ENCODE measurements at regions not wholly inside any gene's neighbourhood (a gene's known extent, or its start where the extent isn't known, plus 50 kb on each side); places are given as distances from the start of the nearest gene placed in this dataset.

DNA sequence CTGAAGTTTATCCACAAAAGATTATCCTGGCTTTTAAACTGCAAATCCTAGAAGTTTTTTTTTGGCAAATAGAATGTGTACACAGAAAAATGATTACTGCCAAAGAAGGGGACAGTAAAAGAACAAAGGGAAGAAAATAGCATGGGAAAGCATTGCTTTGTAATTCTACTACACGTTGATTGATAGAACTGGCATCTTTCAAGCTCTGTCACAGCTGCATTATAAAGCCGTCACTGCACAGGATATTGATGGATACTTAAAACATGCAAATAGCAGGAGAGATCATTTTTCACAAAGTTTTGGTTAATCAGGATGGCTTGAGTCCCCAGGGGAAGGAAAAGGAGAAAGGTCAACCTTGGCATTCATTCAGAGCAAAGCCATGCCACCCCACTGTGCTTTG, 183.7 kb upstream of the RRP15 start:
- no peaks in the 10 kb centered on the region for H3K9me3 ChIP-seq

DNA sequence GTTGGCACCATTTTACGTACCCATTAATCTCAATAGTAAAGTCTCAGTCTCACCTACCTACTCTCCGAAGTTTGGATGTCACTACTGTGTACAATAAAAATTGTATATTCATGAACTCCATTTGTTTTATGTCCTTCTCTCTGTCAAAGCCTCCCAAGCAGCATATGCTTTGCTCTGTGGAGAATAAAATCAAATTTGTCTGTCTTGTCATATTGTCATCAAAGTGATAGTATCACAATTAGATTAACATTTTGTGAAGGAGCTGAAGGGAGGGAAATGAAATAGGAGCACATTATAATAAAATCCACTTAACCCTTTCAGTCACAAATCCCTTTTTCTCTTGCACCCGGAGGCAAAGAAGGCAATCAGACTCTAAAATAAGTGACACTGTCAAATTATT, 177.1 kb upstream of the RRP15 start:
- H3K27me3 ChIP-seq: no peaks in the 10 kb centered on the region
- H3K4me1 ChIP-seq: no peaks in the 10 kb centered on the region
- no peak for DNase-seq (ENCODE audit: low spot score in 2 of 2)
- no peaks in the 10 kb centered on the region for H3K9me3 ChIP-seq
- TF ChIP-seq POLR2A (IDR thresholded peaks at IDR 0.05): no peak
- TF ChIP-seq, protein P1, sequence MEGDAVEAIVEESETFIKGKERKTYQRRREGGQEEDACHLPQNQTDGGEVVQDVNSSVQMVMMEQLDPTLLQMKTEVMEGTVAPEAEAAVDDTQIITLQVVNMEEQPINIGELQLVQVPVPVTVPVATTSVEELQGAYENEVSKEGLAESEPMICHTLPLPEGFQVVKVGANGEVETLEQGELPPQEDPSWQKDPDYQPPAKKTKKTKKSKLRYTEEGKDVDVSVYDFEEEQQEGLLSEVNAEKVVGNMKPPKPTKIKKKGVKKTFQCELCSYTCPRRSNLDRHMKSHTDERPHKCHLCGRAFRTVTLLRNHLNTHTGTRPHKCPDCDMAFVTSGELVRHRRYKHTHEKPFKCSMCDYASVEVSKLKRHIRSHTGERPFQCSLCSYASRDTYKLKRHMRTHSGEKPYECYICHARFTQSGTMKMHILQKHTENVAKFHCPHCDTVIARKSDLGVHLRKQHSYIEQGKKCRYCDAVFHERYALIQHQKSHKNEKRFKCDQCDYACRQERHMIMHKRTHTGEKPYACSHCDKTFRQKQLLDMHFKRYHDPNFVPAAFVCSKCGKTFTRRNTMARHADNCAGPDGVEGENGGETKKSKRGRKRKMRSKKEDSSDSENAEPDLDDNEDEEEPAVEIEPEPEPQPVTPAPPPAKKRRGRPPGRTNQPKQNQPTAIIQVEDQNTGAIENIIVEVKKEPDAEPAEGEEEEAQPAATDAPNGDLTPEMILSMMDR (IDR thresholded peaks at IDR 0.05): no peak
- no peak for TF ChIP-seq POLR2AphosphoS5 (IDR thresholded peaks at IDR 0.05)
- no peak overlapping the region for H3K4me3 ChIP-seq
- intact Hi-C loops (cut with DNase I; ENCODE audit: low total_unique reads): no loop called here
- H3K36me3 ChIP-seq: no peaks in the 10 kb centered on the region
- no peak overlapping the region for H3K27ac ChIP-seq

More for the DNA sequence above, 183.7 kb upstream of the RRP15 start:
- TF ChIP-seq, protein P1 (IDR thresholded peaks at IDR 0.05): no peak
- TF ChIP-seq POLR2AphosphoS5 (IDR thresholded peaks at IDR 0.05) (no peak), POLR2A (IDR thresholded peaks at IDR 0.05) (no peak)
- DNase-seq (ENCODE audit: low spot score in 2 of 2): no peak
- Histone ChIP-seq H3K4me1 (no peaks in the 10 kb centered on the region), H3K27me3 (no peaks in the 10 kb centered on the region), H3K4me3 (no peak overlapping the region), H3K36me3 (no peaks in the 10 kb centered on the region), H3K27ac (no peak overlapping the region)
- intact Hi-C loops (cut with DNase I; ENCODE audit: low total_unique reads): no loop called here

DNA sequence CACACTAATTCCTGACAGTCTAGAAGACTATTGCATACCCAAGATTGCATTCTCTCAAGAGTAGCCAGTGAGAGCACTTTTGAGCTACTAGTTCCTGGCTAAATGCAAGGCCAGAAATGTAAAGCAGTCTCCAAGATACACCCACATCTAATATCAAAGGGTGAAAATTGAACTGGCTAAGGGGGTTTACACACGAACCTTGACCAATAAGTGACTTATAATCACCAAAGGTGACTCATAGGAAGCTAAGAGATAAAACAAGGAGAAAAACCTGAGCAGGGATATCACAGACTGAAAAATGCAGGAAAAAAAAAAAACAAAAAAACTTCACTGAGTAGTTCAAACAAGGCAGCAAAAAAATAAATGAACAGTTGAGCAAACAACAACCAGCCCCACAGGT, 172.2 kb upstream of the RRP15 start:
- intact Hi-C loops (cut with DNase I; ENCODE audit: low total_unique reads): no loop called here
- DNase-seq (ENCODE audit: low spot score in 2 of 2): no peak
- H3K36me3 ChIP-seq: no peaks in the 10 kb centered on the region
- H3K27me3 ChIP-seq: no peaks in the 10 kb centered on the region
- no peak overlapping the region for H3K27ac ChIP-seq
- TF ChIP-seq, protein P1 (IDR thresholded peaks at IDR 0.05): no peak
- no peak for TF ChIP-seq POLR2AphosphoS5 (IDR thresholded peaks at IDR 0.05)
- no peak for TF ChIP-seq POLR2A (IDR thresholded peaks at IDR 0.05)
- no peaks in the 10 kb centered on the region for H3K9me3 ChIP-seq
- H3K4me3 ChIP-seq: no peak overlapping the region
- H3K4me1 ChIP-seq: no peaks in the 10 kb centered on the region

DNA sequence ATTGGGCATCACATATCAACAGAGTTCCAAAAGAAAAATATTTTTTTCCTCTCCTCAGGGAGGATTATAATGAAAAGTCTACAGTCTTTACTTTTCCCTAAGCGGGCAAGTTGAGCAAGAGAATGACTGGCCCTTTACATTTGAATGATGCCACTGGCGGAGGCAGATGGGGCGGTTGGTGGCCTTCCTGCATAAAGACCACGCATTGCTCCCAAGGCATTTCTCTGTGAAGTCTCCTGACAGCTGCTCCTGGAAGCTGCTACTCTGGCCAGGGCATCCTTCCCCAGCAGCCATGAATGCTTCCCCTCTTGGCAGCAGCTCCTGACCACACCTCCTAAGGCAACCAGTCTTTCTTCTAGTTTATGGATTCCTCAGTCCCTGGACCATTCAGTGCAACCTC, 161.1 kb upstream of the RRP15 start:
- H3K27me3 ChIP-seq: no peaks in the 10 kb centered on the region
- no peaks in the 10 kb centered on the region for H3K9me3 ChIP-seq
- no peak for DNase-seq (ENCODE audit: low spot score in 2 of 2)
- H3K4me1 ChIP-seq: no peaks in the 10 kb centered on the region
- TF ChIP-seq POLR2AphosphoS5 (IDR thresholded peaks at IDR 0.05): no peak
- TF ChIP-seq POLR2A (IDR thresholded peaks at IDR 0.05): no peak
- TF ChIP-seq, protein P1 (IDR thresholded peaks at IDR 0.05): no peak
- intact Hi-C loops (cut with DNase I; ENCODE audit: low total_unique reads): no loop called here
- peaks cover 7% of the 10 kb centered on the region for H3K36me3 ChIP-seq
- H3K4me3 ChIP-seq: no peak overlapping the region
- no peak overlapping the region for H3K27ac ChIP-seq

DNA sequence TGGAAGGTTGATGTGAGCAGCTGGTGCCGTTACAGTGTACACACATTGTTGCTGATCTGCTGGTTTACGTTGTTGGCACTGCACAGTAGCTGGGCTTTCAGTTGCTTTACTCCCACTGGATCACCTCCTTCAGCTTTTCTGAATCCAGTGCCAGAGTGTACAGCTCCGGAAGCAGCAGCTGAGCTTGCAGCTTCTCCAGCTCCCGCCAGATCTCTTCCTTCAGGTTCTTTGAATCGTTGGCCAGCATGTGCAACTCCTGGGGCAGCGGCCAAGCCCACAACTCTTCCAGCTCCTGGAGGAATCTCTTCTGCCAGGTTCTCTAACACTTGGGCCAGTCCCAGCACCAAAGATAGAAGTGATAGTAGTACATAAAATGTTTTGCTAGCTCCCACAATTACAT, 149.7 kb upstream of the RRP15 start:
- Histone ChIP-seq H3K4me3 (no peak overlapping the region), H3K9me3 (peaks cover 0 to 5% of the 10 kb centered on the region in 2 donors), H3K4me1 (no peaks in the 10 kb centered on the region), H3K27me3 (no peaks in the 10 kb centered on the region), H3K36me3 (no peaks in the 10 kb centered on the region), H3K27ac (no peak overlapping the region)
- intact Hi-C loops (cut with DNase I; ENCODE audit: low total_unique reads): no loop called here
- no peak for DNase-seq (ENCODE audit: low spot score in 2 of 2)
- TF ChIP-seq POLR2A (IDR thresholded peaks at IDR 0.05) (no peak), POLR2AphosphoS5 (IDR thresholded peaks at IDR 0.05) (no peak)
- TF ChIP-seq, protein P1 (IDR thresholded peaks at IDR 0.05): no peak

All from breast epithelium (tissue), 4 donors.